Stromal cell of bone marrow (primary cell): ENCODE measurements at regions not wholly inside any gene's neighbourhood (a gene's known extent, or its start where the extent isn't known, plus 50 kb on each side); places are given as distances from the start of the nearest gene placed in this dataset.

Experiments used
- DNase-seq: peaks from one replicate; pipeline ENCODE4 v3.0.0-alpha.2; 2012; ENCODE audit warnings: low read depth

DNA sequence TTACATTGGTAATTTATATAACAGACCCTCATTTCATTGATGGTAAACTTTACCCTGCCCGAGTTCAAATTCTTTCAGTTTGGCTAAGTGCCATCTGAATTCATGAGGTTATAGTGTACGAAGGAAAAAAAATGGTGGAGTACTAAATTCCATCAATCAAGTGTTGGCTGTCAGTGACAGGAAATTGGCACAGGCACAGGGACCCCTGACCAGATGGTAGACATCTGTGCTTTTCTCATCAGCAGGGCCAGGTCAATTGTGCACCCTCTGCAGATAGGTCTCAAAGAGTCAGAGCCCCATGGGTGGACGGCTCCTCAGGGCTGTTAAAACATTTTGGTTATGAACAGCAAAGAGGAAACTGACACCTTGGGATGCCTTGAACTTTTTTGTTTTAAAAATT is 439.2 kb downstream of the SETBP1 start:
- DNase-seq = no peak

- DNase-seq = no peak
Measured at GRCh38 chr18:45121146-45121545, 440.5 kb downstream of the SETBP1 start.

DNA sequence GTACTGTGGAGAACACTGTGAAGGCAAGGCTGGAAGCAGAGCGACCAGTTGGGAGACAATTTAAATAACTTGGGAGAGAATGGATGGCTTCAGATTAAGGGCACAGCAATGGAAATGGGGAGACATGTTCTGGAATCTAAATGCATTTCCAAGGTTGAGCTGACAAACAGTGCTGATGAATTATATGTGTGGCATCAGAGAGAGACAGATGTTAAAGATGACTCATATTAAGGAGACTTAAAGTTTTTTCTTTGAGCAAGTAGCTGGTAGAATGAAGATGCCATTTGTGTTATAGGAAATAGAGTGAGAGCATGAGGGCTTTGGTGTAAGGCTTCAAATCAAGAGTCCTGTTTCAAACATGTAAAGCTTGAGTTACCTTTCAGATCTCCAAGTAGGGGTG is 441.8 kb downstream of the SETBP1 start:
- no peak for DNase-seq

DNA sequence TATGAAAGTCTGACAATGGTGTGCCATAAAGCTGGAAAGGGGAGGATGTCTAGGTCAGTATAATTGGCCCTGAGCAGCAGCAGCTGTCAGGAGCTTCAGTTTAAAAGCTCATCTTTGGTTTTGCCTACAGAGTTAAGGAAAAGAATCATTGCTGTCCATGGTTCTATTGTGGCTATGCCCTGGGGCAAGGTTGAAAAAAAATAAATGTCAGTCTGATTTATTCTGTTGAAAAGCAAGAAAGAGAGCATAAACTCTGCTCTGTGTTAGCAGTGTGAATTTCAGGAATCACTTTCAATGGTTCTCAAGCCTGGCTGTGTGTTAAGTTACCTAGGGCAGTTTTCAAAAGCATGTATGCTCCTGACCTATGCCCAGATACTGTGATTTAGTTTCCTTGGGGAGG is 446.7 kb downstream of the SETBP1 start:
- DNase-seq = no peak

DNA sequence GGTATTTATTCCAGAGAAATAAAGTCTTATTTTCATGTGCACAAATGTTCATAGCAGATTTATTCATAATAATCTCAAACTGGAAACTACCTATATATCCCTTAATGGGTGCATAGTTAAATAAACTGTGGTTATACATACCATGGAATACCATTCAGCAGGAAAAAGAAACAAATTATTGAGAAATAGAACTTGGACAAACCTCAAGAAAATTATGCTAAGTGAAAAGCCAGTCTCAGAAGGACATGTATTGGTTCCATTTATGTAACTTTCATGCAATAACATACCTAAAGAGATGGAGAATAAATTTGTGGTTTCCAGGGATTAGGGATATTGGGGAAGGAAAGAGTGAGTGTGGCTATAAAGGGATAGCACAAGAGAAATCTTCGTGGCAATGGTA is 452.6 kb downstream of the SETBP1 start:
- DNase-seq = peak; percentile 10

GRCh38 chr18:45136381-45137086 is 455.8 kb downstream of the SETBP1 start:
- DNase-seq = no peak

DNA sequence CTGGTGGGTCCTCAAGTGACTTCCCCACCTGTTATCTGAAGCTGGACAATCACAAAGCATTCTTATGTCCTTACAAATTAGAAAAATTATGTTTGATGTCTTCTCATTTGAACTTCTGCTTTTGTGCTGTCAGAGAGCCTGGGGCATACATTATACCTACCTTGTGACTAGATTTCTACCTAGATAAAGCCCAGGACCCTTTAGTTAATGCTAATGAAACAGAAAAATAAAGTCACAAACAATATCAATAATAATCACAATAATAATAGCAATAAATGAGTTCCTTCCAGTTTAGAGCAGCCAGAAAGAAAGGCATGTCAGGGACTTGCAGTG is 456.4 kb downstream of the SETBP1 start:
- DNase-seq = no peak

DNA sequence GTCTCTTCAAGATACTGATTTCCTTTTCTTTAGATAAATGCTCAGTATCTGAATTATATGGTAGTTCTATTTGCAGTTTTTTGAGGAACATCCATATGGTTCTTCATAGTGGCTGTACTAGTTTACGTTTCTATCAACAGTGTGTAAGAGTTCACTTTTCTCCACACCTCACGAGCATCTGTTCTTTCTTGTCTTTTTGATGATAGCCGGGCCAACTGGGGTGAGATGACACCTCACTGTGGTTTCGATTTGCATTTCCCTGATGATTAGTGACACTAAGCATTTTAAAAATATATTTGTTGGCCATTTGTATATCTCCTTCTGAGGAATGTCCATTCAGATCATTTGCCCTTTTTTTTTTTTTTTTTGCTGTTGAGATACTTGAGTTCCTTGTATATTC is 458.8 kb downstream of the SETBP1 start:
- DNase-seq = no peak

GRCh38 chr18:45142868-45143267 is 462.2 kb downstream of the SETBP1 start:
- no peak for DNase-seq

DNA sequence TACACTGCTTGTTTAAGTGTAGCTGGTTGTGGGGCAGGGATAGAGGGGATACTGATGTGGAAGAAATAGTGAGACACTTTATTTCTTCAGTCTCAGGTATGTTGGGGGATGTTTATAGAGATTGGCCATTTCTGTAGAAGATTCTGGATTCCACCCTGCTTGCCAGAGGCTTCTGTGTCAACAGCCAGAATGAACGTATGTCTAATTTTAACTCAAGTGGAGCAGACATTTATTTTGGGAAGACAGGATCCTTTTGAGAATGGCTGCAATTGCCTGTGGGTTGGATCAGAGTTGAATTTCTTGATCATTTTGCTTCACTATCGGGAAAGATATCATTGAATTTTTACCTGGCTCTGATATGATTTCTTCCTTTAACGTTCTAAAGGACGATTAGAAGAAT is 465.6 kb upstream of the SLC14A2 start:
- DNase-seq = no peak

GRCh38 chr18:45151645-45152044 is 463.6 kb upstream of the SLC14A2 start:
- DNase-seq = no peak

- DNase-seq = no peak
Measured at GRCh38 chr18:45155526-45155925, 459.8 kb upstream of the SLC14A2 start.

DNA sequence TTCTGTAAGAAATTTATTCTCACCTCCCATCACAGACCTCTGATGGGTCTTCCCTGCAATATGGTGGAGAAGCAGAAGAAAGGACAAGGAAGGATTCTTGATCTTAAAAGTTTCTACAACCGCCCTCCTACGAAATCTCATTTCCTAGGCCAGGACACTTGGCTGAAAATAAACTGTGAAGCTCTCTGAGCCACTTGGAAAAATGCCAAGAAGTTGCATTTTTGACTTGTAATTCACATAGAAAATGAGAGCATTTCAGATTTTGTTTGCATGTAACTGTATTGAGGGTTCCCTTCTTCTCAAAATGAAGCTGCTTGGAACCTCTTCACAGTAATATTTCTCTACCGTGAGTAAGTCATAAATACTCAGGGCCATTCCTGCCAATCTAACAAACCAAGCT is 458.3 kb upstream of the SLC14A2 start:
- no peak for DNase-seq

GRCh38 chr18:45157576-45157975 is 457.7 kb upstream of the SLC14A2 start:
- no peak for DNase-seq

DNA sequence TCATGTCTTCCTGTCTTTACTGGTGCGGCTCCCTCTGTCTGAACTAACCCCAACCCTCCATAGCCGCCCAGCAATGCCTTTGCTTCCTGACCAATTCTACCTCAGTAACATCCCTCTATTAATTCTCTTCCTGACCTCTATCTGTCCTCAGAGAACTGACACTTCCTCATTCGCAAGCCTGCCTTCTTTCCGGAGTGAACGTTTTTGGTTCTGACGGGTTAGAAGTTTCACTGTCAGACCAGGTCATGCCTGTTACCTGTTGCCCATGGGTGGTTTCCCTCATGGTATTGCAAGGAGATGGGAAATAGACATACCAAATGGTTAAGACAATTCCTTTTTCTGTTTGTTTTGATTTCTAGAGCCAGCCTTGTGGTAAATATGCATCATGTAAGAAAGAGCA is 453.4 kb upstream of the SLC14A2 start:
- no peak for DNase-seq

DNA sequence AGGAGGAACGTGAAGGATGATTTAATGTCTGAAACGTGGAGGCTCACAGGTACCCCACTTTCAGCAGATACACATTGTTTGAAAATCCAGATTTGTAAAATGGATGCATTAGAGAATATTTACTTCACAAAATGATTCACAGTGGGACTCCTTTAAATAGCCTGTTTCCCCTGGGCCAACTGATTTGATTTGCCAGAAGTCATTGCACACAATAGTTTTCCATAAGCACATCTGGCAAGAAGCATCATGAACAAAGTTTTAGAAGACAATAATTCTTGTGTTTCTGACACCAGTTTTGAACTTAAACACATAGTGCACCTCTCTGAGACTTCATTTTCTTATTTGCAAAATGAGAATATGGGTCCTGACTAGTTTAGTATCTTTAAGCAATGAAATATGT is 451.4 kb upstream of the SLC14A2 start:
- DNase-seq = no peak

GRCh38 chr18:45164551-45164950 is 450.7 kb upstream of the SLC14A2 start:
- DNase-seq = peak; percentile 56

DNA sequence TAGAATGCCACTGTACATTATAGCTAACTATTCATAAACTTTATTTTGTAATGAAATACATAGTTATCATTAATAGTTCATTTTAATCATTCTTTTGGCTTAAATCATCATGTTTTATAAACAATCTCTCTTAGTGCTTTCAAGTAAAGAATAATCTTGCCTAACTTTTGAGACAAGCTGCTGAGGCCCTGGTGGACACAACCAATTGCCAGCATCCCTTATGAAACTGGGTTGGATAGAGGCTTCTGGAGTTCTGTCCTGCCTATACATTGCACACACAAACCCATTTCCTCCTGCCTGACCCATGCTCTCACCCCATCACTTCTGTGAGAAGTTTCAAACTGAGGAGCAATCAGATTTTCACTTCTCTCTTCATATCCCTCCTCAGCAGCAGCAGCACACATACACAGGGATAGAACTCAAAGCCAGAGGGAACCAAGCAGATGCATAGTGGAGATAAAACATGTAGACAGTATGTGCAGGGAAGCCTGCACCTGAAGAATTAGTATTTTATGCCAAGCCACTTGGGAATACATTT is 450.0 kb upstream of the SLC14A2 start:
- no peak for DNase-seq

DNA sequence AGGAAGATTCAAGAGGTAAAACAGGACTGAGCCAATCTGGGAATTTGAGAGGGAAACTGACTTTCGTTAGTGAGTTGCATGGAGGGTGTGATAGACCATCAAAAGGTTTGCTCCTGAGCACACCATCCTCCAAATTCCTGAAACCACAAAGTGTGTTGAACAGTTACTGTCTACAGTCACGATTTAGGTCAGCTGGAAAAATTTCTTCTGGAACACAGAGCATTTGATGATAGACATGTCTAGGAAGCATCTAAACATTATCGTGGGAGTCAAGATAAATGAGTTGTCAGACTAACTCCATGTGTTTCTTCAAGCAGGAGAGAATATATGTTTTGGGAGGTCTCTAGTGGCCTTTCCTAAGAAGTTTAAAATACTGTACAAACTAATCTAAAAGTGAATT is 449.4 kb upstream of the SLC14A2 start:
- no peak for DNase-seq

GRCh38 chr18:45166341-45166835 is 448.9 kb upstream of the SLC14A2 start:
- DNase-seq = peak; percentile 81

GRCh38 chr18:45166836-45167551 is 448.3 kb upstream of the SLC14A2 start:
- DNase-seq = no peak

DNA sequence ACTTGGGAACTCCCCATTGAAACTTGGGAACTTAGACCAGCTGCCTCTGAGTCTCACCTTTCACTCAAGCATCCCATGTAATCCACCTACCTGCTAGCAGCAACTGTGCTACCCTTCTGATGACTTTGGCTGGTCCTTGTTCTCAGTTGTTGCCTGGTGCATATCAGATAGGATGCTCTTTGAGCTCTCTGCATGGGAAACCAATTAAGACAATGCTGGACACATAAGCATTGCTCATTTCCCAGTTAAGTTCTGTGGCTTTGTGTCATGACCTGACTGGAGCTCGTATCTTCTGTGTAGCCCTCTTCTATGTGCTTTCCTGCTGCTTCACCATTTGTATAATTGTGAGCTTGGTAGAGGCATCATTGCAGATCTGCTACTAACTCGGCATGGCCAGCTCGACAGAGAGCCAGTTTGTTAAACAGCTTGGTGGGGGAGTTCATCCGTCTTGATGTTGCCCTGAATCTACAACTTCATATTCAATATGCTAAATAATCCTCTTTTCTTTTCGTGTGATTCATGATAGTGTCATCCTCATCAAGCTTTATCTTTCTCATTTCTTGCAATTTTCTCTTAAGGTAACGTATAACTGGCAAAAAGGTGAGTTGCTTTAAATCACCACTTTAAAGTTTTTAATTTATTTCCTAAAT is 447.5 kb upstream of the SLC14A2 start:
- DNase-seq = peak; percentile 60
